ENCODE measurements at regions not wholly inside any gene's neighbourhood (a gene's known extent, or its start where the extent isn't known, plus 50 kb on each side); places are given as distances from the start of the nearest gene placed in this dataset.

GRCh38 chr1:104726917-104727316 is 977.2 kb downstream of the AMY1C start:
- Histone ChIP-seq H3K4me1 (replicated peaks; ENCODE audit: insufficient read depth) (no peaks in the 10 kb centered on the region), H4K20me1 (ENCODE audit: insufficient read depth) (no peaks in the 10 kb centered on the region), H3K4me2 (no peak overlapping the region), H3K4me3 (no peak overlapping the region), H3K9me2 (ENCODE audit: insufficient read depth) (no peaks in the 10 kb centered on the region), H3K9me3 (ENCODE audit: insufficient read depth, low read depth) (no peaks in the 10 kb centered on the region), H3K79me2 (ENCODE audit: low read depth) (no peaks in the 10 kb centered on the region), H2AFZ (no peak overlapping the region), H3K27ac (no peak overlapping the region), H3K36me3 (ENCODE audit: low read depth) (no peaks in the 10 kb centered on the region), H3F3A (ENCODE audit: insufficient read depth, low read depth) (no peaks in the 10 kb centered on the region), H3K27me3 (ENCODE audit: insufficient read depth, low read depth) (no peaks in the 10 kb centered on the region)
- BruUV-seq (replicated peaks): no TSS peak
- POLR2A ChIA-PET (ENCODE audit: unreplicated experiment): no interaction called here
- CTCF ChIA-PET: no interaction called here
- no peak for TF ChIP-seq CTCF (conservative IDR thresholded peaks at IDR 0.05)
- DNase-seq: no peak
- intact Hi-C loops (cut with micrococcal nuclease; ENCODE audit: unreplicated experiment): no loop called here

- Histone ChIP-seq H3F3A (ENCODE audit: insufficient read depth, low read depth) (no peaks in the 10 kb centered on the region), H2AFZ (no peak overlapping the region), H3K4me2 (no peak overlapping the region), H4K20me1 (ENCODE audit: insufficient read depth) (no peaks in the 10 kb centered on the region), H3K9me2 (ENCODE audit: insufficient read depth) (peaks cover 5% of the 10 kb centered on the region; the same call in 1 of the 2 replicates), H3K4me3 (no peak overlapping the region), H3K27ac (no peak overlapping the region), H3K79me2 (ENCODE audit: low read depth) (no peaks in the 10 kb centered on the region), H3K27me3 (ENCODE audit: insufficient read depth, low read depth) (no peaks in the 10 kb centered on the region), H3K9me3 (ENCODE audit: insufficient read depth, low read depth) (no peaks in the 10 kb centered on the region; the same call in 1 of the 2 replicates), H3K4me1 (replicated peaks; ENCODE audit: insufficient read depth) (no peaks in the 10 kb centered on the region), H3K36me3 (ENCODE audit: low read depth) (no peaks in the 10 kb centered on the region)
- TF ChIP-seq EZH2 (IDR thresholded peaks at IDR 0.05; ENCODE audit: low read depth) (no peak), CTCF (conservative IDR thresholded peaks at IDR 0.05) (no peak)
- no TSS peak for BruUV-seq (replicated peaks)
- ChIA-PET CTCF (no interaction called here), POLR2A (ENCODE audit: unreplicated experiment) (no interaction called here)
- intact Hi-C loops (cut with micrococcal nuclease; ENCODE audit: unreplicated experiment): no loop called here
- DNase-seq: no peak
These were observed 984.2 kb downstream of the AMY1C start for GRCh38 chr1:104733866-104734265.

GRCh38 chr1:104745875-104746274 is 996.2 kb downstream of the AMY1C start:
- DNase-seq: no peak
- H3K4me2 ChIP-seq: no peak overlapping the region
- no peak overlapping the region for H3K27ac ChIP-seq
- H3K27me3 ChIP-seq (ENCODE audit: insufficient read depth, low read depth): no peaks in the 10 kb centered on the region
- no peak overlapping the region for H3K4me3 ChIP-seq
- TF ChIP-seq EZH2 (IDR thresholded peaks at IDR 0.05; ENCODE audit: low read depth) (no peak), CTCF (conservative IDR thresholded peaks at IDR 0.05) (no peak)
- ChIA-PET CTCF (no interaction called here), POLR2A (ENCODE audit: unreplicated experiment) (no interaction called here)
- H3K9me3 ChIP-seq (ENCODE audit: insufficient read depth, low read depth): no peaks in the 10 kb centered on the region
- no peaks in the 10 kb centered on the region for H3F3A ChIP-seq (ENCODE audit: insufficient read depth, low read depth)
- no peaks in the 10 kb centered on the region for H3K36me3 ChIP-seq (ENCODE audit: low read depth)
- H3K4me1 ChIP-seq (replicated peaks; ENCODE audit: insufficient read depth): no peaks in the 10 kb centered on the region
- H3K9me2 ChIP-seq (ENCODE audit: insufficient read depth): 0 out of 2 replicates have a peak, but pooled peaks cover 2% of the 10 kb centered on the region
- H3K79me2 ChIP-seq (ENCODE audit: low read depth): no peaks in the 10 kb centered on the region
- H4K20me1 ChIP-seq (ENCODE audit: insufficient read depth): no peaks in the 10 kb centered on the region
- intact Hi-C loops (cut with micrococcal nuclease; ENCODE audit: unreplicated experiment): no loop called here
- no TSS peak for BruUV-seq (replicated peaks)
- no peak overlapping the region for H2AFZ ChIP-seq

Data from PC-9 (cell line).